Osteoblast (primary cell): ENCODE measurements at regions not wholly inside any gene's neighbourhood (a gene's known extent, or its start where the extent isn't known, plus 50 kb on each side); places are given as distances from the start of the nearest gene placed in this dataset.

Source experiments
- DNase-seq: peaks from one replicate; pipeline ENCODE4 v3.0.0; 2011; ENCODE audit warnings: low spot score, mixed read lengths; ENCODE audit not compliant: insufficient read length; ENCODE audit errors: missing footprints
- H2AFZ ChIP-seq: 2 replicates; pipeline ENCODE4 v1.6.0; 2011; ENCODE audit warnings: mild to moderate bottlenecking, low read length
- H3K27ac ChIP-seq: 2 replicates; pipeline ENCODE4 v1.5.1; 2011; ENCODE audit warnings: mild to moderate bottlenecking, low read depth, low read length, moderate library complexity
- H3K27me3 ChIP-seq: 2 replicates; pipeline ENCODE4 v1.6.0; 2012; ENCODE audit warnings: mild to moderate bottlenecking, control low read depth, inconsistent platforms, low read length, moderate library complexity; ENCODE audit not compliant: insufficient read depth
- H3K36me3 ChIP-seq: 2 replicates; pipeline ENCODE4 v1.5.1; 2011; ENCODE audit warnings: mild to moderate bottlenecking, low read length, control low read depth, moderate library complexity; ENCODE audit not compliant: insufficient read depth
- H3K4me1 ChIP-seq: 2 replicates; pipeline ENCODE4 v1.5.1; 2011; ENCODE audit warnings: mild to moderate bottlenecking, low read length, control low read depth, moderate library complexity; ENCODE audit not compliant: insufficient read depth
- H3K4me2 ChIP-seq: 2 replicates; pipeline ENCODE4 v1.6.0; 2011; ENCODE audit warnings: mild to moderate bottlenecking, low read length; ENCODE audit not compliant: insufficient read depth
- H3K4me3 ChIP-seq: fragments of 200-600 bp; sonication (generic); 3 replicates; pipeline ENCODE4 v1.5.1; 2012; ENCODE audit warnings: mild to moderate bottlenecking, low read length, inconsistent platforms; ENCODE audit not compliant: insufficient read depth
- H3K79me2 ChIP-seq: 2 replicates; pipeline ENCODE4 v1.6.0; 2012; ENCODE audit warnings: mild to moderate bottlenecking, low read length, control low read depth, inconsistent platforms; ENCODE audit not compliant: insufficient read depth
- H3K9me3 ChIP-seq: 2 replicates; pipeline ENCODE4 v1.5.1; 2011; ENCODE audit warnings: low read depth, low read length, control low read depth
- H4K20me1 ChIP-seq: 2 replicates; pipeline ENCODE4 v1.6.0; 2012; ENCODE audit warnings: mild to moderate bottlenecking, low read length, control low read depth; ENCODE audit not compliant: insufficient read depth
- TF ChIP-seq, protein P1 (sequence below): IDR thresholded peaks from 2 replicates; pipeline ENCODE4 v1.5.1; 2011; ENCODE audit warnings: mild to moderate bottlenecking, low read depth, low read length, moderate library complexity; ENCODE audit errors: extremely low read depth

DNA sequence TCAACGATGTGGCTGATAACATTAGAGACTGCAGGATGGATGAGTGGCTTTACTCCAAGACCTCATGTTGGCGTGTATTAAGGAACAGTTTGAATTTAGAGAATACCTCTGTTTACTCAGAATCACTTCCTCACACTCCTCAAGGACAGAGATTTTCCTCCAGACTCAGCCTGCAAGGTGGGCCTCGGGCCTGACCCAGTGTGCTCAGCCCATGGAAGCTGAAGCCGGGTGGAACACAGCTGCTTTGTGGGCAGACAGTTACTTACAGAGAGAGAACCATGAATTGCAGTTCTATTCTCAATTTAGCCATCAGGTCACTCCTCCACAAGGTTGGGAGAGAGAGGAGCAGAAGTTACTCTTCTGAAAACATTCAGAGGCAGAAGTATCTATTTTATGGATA is 135.8 kb downstream of the SNX19 start:
- Histone ChIP-seq H3K9me3 (no peaks in the 10 kb centered on the region), H3K4me2 (no peak overlapping the region), H2AFZ (no peak overlapping the region), H3K27me3 (peaks cover 3% of the 10 kb centered on the region), H3K4me3 (no peak overlapping the region), H3K79me2 (no peaks in the 10 kb centered on the region), H4K20me1 (no peaks in the 10 kb centered on the region), H3K36me3 (no peaks in the 10 kb centered on the region), H3K27ac (no peak overlapping the region), H3K4me1 (peaks cover 27% of the 10 kb centered on the region)
- DNase-seq = no peak
- TF ChIP-seq, protein P1, sequence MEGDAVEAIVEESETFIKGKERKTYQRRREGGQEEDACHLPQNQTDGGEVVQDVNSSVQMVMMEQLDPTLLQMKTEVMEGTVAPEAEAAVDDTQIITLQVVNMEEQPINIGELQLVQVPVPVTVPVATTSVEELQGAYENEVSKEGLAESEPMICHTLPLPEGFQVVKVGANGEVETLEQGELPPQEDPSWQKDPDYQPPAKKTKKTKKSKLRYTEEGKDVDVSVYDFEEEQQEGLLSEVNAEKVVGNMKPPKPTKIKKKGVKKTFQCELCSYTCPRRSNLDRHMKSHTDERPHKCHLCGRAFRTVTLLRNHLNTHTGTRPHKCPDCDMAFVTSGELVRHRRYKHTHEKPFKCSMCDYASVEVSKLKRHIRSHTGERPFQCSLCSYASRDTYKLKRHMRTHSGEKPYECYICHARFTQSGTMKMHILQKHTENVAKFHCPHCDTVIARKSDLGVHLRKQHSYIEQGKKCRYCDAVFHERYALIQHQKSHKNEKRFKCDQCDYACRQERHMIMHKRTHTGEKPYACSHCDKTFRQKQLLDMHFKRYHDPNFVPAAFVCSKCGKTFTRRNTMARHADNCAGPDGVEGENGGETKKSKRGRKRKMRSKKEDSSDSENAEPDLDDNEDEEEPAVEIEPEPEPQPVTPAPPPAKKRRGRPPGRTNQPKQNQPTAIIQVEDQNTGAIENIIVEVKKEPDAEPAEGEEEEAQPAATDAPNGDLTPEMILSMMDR = no peak

DNA sequence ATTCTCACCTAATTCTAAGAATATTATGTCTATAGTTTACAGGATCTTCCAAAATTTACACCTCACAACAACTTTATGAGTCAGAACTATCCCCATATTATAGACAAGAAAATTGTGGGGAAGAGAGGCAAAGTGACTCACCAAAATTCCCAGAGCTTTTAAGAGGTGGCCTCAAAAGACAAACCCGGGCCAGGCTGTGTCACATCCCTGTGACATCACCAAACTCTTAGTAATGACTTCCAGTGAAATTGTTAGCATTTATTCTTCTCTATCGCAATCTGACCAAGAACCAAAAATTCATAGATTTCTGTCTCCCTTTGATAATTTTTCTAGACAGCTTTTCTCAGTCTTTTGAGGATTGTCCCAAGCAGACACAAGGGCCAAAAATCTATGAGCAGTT is 134.3 kb downstream of the SNX19 start:
- Histone ChIP-seq H3K4me1 (peaks cover 35% of the 10 kb centered on the region), H3K27me3 (no peaks in the 10 kb centered on the region), H3K4me3 (peak overlapping the region; percentile 14), H2AFZ (no peak overlapping the region), H3K9me3 (no peaks in the 10 kb centered on the region), H4K20me1 (no peaks in the 10 kb centered on the region), H3K27ac (peak overlapping the region; percentile 82), H3K4me2 (peak overlapping the region; percentile 60), H3K79me2 (no peaks in the 10 kb centered on the region), H3K36me3 (no peaks in the 10 kb centered on the region)
- DNase-seq = peak; percentile 82
- TF ChIP-seq, protein P1 = no peak

DNA sequence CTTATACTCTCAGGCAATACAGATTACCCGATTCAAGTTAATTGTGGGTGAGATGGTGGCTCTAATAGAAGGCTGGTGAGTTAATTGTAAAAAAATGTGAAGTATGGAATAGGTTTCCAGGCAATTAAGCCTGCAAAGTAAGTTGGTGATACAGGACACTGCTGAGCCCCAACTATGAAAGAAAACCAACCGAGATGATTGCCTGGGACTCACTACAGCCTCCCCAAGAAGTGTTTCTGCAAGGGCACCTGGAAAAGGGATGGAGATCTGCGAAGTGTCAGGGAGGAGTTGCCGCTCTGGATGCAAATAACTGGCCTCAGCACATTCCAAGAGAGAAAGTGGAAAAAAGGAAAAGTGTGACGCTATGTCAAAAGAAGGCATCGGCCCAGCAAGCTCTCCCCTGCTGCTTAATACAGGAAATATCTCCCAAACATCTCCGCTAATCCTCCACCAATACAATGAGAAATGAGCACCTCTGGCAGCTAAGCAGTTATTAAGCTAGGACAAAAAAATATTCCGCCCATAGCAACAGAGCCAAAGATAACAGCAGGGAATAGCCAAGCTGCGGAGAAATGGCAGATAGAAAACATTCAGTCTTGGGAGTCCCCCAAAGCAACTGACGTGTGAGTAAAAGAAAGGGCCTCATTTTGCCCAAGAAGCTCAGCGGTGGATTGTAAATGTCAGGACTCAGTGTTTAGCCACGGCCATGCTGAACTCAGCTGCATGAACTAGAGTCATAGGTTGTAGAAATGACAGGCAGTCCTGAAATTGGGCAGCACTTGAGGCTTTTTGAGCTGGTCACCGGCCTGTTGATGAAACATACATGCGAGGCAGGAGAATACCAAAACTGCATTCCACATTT is 133.7 kb downstream of the SNX19 start:
- peak overlapping the region; percentile 60 for H3K4me2 ChIP-seq
- TF ChIP-seq, protein P1 = no peak
- no peaks in the 10 kb centered on the region for H3K27me3 ChIP-seq
- H4K20me1 ChIP-seq = no peaks in the 10 kb centered on the region
- H2AFZ ChIP-seq = no peak overlapping the region
- H3K9me3 ChIP-seq = no peaks in the 10 kb centered on the region
- H3K36me3 ChIP-seq = no peaks in the 10 kb centered on the region
- DNase-seq = peak; percentile 41
- peaks cover 40% of the 10 kb centered on the region for H3K4me1 ChIP-seq
- peak overlapping the region; percentile 82 for H3K27ac ChIP-seq
- no peaks in the 10 kb centered on the region for H3K79me2 ChIP-seq
- H3K4me3 ChIP-seq = peak overlapping the region; percentile 14

DNA sequence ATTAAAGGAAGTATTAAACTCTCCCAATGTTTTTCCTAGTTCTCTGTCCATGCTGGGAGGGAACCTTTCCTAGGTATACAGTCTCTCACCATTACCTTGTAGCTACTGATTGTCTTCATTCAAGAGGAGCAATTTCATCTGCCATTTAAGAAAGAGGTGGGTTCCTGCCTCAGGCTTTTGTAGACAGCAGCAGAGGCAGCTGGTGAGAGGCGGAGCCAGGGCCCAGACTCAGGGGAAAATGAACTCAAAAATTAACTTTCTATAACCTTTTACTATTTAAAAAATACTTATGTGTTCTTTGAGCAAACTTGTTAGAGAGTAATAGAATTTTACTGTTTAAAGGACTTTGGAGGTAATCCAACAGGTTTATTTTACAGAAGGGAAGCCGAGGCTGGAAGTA is 133.0 kb downstream of the SNX19 start:
- Histone ChIP-seq H4K20me1 (no peaks in the 10 kb centered on the region), H3K27me3 (no peaks in the 10 kb centered on the region), H3K4me3 (no peak overlapping the region), H3K4me1 (peaks cover 40% of the 10 kb centered on the region), H3K27ac (peak overlapping the region; percentile 82), H3K36me3 (no peaks in the 10 kb centered on the region), H3K4me2 (peak overlapping the region; percentile 60), H2AFZ (no peak overlapping the region), H3K79me2 (no peaks in the 10 kb centered on the region), H3K9me3 (no peaks in the 10 kb centered on the region)
- no peak for DNase-seq
- TF ChIP-seq, protein P1 = no peak
